SK-N-SH (cell line): ENCODE measurements at regions not wholly inside any gene's neighbourhood (a gene's known extent, or its start where the extent isn't known, plus 50 kb on each side); places are given as distances from the start of the nearest gene placed in this dataset.

Experiments used
- EP300 ChIP-seq, 2 experiments: IDR thresholded peaks; 2 replicates each; pipeline versions ENCODE4 v1.4.0 to v1.6.1; 2012; ENCODE audit warnings: borderline replicate concordance in 1 of 2, low read depth in 1 of 2, low read length in 1 of 2
- EZH2phosphoT487 ChIP-seq: fragments of 200-600 bp; sonication (generic); IDR thresholded peaks from 2 replicates; pipeline ENCODE4 v1.6.1; 2017; ENCODE audit warnings: low read depth, mixed run types, mild to moderate bottlenecking, antibody characterized with exemption, moderate library complexity, borderline replicate concordance
- GABPA ChIP-seq: IDR thresholded peaks from 2 replicates; pipeline ENCODE4 v1.4.0; 2012; ENCODE audit warnings: low read depth, mild to moderate bottlenecking
- MXI1 ChIP-seq: IDR thresholded peaks from 2 replicates; pipeline ENCODE4 v1.6.1; 2012; ENCODE audit warnings: mild to moderate bottlenecking, low read depth, low read length, improper control_type of control experiment
- POLR2AphosphoS5 ChIP-seq: IDR thresholded peaks from 2 replicates; pipeline ENCODE4 v1.6.1; 2012; ENCODE audit warnings: low read depth, low read length
- RAD21 ChIP-seq: IDR thresholded peaks from 2 replicates; pipeline ENCODE4 v1.6.1; 2012; ENCODE audit warnings: mild to moderate bottlenecking, low read length
- RCOR1 ChIP-seq: fragments of 150-350 bp; IDR thresholded peaks from 2 replicates; pipeline ENCODE4 v1.6.1; 2017; ENCODE audit warnings: antibody characterized with exemption, low read length
- RFX5 ChIP-seq: IDR thresholded peaks from 2 replicates; pipeline ENCODE4 v1.6.1; 2012; ENCODE audit warnings: mild to moderate bottlenecking, improper control_type of control experiment, low read length
- YY1 ChIP-seq: IDR thresholded peaks from 2 replicates; pipeline ENCODE4 v1.4.0; 2012; ENCODE audit warnings: low read depth, mild to moderate bottlenecking
- TF ChIP-seq, protein P1 (sequence below): fragments of 200-600 bp; sonication (generic); IDR thresholded peaks from 2 replicates; pipeline ENCODE4 v1.6.1; 2017; ENCODE audit warnings: antibody characterized with exemption, mild to moderate bottlenecking, moderate library complexity
- TF ChIP-seq, protein P2 (sequence below): IDR thresholded peaks from 2 replicates; pipeline ENCODE4 v1.6.1; 2012; ENCODE audit warnings: mild to moderate bottlenecking, low read depth, low read length, moderate library complexity
- TF ChIP-seq, protein P3 (sequence below): IDR thresholded peaks from 2 replicates; pipeline ENCODE4 v1.4.0; 2012; ENCODE audit warnings: low read depth, borderline replicate concordance
- TF ChIP-seq, protein P4 (sequence below): fragments of 150-350 bp; IDR thresholded peaks from 2 replicates; pipeline ENCODE4 v1.6.1; 2017; ENCODE audit warnings: antibody characterized with exemption, low read length, low read depth, borderline replicate concordance
- TF ChIP-seq, protein P5 (sequence below): IDR thresholded peaks from 2 replicates; pipeline ENCODE4 v1.4.0; 2012; ENCODE audit warnings: low read depth

DNA sequence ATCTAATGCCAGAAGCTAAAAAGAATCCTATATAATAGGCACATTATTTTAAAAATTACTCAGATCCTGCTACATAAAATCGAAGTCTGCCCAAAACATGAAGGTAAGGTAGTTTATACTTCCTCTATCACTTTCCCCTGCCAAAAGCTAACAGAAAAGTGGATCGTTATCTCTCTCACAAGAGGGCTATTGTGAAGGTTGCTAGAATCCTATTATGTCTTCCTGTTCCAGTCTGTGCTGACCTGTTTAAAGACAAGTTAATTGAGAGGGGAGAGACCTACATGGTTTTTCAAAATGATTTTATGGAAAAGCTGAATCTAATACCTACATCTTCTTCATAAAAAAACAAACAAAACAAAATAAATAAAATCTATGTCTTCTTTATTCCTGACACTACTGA, 1410.9 kb upstream of the CDH8 start:
- TF ChIP-seq, protein P1, sequence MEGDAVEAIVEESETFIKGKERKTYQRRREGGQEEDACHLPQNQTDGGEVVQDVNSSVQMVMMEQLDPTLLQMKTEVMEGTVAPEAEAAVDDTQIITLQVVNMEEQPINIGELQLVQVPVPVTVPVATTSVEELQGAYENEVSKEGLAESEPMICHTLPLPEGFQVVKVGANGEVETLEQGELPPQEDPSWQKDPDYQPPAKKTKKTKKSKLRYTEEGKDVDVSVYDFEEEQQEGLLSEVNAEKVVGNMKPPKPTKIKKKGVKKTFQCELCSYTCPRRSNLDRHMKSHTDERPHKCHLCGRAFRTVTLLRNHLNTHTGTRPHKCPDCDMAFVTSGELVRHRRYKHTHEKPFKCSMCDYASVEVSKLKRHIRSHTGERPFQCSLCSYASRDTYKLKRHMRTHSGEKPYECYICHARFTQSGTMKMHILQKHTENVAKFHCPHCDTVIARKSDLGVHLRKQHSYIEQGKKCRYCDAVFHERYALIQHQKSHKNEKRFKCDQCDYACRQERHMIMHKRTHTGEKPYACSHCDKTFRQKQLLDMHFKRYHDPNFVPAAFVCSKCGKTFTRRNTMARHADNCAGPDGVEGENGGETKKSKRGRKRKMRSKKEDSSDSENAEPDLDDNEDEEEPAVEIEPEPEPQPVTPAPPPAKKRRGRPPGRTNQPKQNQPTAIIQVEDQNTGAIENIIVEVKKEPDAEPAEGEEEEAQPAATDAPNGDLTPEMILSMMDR, result no peak
- TF ChIP-seq, protein P2, sequence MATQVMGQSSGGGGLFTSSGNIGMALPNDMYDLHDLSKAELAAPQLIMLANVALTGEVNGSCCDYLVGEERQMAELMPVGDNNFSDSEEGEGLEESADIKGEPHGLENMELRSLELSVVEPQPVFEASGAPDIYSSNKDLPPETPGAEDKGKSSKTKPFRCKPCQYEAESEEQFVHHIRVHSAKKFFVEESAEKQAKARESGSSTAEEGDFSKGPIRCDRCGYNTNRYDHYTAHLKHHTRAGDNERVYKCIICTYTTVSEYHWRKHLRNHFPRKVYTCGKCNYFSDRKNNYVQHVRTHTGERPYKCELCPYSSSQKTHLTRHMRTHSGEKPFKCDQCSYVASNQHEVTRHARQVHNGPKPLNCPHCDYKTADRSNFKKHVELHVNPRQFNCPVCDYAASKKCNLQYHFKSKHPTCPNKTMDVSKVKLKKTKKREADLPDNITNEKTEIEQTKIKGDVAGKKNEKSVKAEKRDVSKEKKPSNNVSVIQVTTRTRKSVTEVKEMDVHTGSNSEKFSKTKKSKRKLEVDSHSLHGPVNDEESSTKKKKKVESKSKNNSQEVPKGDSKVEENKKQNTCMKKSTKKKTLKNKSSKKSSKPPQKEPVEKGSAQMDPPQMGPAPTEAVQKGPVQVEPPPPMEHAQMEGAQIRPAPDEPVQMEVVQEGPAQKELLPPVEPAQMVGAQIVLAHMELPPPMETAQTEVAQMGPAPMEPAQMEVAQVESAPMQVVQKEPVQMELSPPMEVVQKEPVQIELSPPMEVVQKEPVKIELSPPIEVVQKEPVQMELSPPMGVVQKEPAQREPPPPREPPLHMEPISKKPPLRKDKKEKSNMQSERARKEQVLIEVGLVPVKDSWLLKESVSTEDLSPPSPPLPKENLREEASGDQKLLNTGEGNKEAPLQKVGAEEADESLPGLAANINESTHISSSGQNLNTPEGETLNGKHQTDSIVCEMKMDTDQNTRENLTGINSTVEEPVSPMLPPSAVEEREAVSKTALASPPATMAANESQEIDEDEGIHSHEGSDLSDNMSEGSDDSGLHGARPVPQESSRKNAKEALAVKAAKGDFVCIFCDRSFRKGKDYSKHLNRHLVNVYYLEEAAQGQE, result no peak
- TF ChIP-seq POLR2AphosphoS5, result no peak
- TF ChIP-seq GABPA, result no peak
- no peak for TF ChIP-seq YY1
- TF ChIP-seq, protein P3, sequence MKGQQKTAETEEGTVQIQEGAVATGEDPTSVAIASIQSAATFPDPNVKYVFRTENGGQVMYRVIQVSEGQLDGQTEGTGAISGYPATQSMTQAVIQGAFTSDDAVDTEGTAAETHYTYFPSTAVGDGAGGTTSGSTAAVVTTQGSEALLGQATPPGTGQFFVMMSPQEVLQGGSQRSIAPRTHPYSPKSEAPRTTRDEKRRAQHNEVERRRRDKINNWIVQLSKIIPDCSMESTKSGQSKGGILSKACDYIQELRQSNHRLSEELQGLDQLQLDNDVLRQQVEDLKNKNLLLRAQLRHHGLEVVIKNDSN, result no peak
- TF ChIP-seq EZH2phosphoT487, result no peak
- TF ChIP-seq RCOR1, result no peak
- TF ChIP-seq MXI1, result no peak
- TF ChIP-seq, protein P4, sequence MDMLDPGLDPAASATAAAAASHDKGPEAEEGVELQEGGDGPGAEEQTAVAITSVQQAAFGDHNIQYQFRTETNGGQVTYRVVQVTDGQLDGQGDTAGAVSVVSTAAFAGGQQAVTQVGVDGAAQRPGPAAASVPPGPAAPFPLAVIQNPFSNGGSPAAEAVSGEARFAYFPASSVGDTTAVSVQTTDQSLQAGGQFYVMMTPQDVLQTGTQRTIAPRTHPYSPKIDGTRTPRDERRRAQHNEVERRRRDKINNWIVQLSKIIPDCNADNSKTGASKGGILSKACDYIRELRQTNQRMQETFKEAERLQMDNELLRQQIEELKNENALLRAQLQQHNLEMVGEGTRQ, result no peak
- no peak for TF ChIP-seq RFX5
- TF ChIP-seq EP300 (IDR thresholded peaks at IDR 0.05; ENCODE audit: borderline replicate concordance in 1 of 2, low read depth in 1 of 2, low read length in 1 of 2), result no peak
- TF ChIP-seq, protein P5, sequence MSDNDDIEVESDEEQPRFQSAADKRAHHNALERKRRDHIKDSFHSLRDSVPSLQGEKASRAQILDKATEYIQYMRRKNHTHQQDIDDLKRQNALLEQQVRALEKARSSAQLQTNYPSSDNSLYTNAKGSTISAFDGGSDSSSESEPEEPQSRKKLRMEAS, result no peak
- no peak for TF ChIP-seq RAD21
